ENCODE measurements at regions not wholly inside any gene's neighbourhood (a gene's known extent, or its start where the extent isn't known, plus 50 kb on each side); places are given as distances from the start of the nearest gene placed in this dataset.

DNA sequence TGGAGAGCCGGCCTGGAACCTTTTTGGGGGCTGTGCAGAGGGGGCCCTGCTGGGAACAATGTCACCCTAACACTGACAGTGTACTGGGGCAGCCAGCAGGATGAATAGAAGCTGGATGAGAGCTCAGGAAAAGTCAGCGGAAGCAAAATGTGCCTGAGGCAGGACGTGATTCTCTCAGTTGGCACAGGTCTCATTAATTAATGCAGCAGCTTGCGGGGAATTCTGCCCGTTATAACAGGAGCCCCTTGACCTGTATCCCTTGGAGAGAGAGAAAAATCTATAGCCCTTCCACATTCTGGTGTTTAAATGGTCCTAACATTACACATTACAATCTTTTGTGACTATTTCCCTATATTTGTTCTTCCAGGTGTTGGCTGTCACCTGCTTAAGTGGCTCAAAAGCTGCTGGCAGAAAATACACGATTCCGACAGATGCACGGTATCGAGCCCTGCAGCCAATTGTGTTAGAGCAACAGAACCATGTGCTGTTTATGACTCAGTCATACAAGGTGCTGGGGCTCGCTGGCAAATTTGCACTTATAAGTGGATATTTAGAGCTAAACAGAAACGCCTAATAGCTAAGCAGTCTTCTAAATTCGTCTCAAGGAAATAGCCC lies 854.7 kb downstream of the AACS start:
- DNase-seq = no peak

DNA sequence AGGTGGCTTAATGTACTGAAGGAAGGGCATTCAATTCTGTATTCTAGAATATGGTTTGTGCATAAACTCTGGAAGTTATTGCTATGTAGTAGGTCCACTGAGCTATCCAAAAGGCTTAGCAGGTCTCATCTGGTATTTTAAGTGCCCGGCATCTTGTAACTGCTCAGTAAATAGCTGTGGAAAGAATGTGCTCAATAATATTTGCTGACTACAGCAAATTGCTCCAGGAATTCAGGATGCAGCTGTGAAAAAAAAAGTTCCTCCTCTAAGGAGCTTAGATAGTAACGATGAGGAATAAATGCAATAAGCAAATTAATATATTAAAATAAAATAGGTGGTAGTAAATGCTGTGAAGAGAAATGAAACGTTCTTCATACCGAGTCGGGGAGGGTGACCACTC lies 857.1 kb downstream of the AACS start:
- DNase-seq = no peak

- no peak for DNase-seq
Observed at GRCh38 chr12:125936502-125936901, 871.3 kb downstream of the AACS start.

GRCh38 chr12:125944446-125944845 lies 879.2 kb downstream of the AACS start:
- DNase-seq = no peak

GRCh38 chr12:125949471-125949870 lies 884.2 kb downstream of the AACS start:
- no peak for DNase-seq

DNA sequence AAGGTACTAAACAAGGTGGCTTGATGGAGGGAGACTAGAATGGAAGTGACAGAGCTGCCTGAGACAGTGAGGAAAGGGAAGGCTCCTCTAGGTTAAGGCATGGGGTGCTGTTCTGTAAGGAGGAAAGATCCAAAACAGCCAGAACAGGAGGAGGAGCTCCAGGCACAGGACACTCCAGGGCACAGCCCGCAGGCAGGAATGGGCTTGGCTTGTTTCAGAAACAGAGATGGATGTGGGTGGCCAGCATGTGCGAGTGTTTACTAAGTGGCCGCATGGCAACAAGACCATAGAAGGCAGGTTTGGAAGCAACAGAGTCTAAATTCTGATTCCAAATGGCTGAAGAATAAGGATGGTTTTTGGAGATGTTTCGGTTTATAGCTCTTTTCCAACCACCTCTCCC lies 889.1 kb downstream of the AACS start:
- DNase-seq = no peak

DNA sequence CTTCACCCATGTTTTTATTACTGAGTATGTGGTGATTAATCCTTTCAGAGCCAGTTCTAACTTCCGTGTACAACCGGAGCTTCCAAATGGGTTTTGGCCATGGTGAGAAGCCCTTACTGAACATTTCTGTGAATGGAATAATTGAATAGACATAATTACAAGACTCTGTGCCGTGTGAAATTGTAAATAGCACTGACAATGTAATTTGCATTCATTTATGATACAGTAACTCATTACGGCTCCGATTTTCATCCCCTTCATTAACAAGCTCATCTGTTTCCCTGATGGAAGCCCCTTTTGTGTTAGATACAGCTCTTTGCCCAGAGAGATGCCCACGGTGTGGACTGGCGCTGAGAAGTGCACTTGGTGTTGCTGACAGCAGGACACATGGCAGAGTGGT lies 891.0 kb downstream of the AACS start:
- DNase-seq = no peak

- no peak for DNase-seq
Observed at GRCh38 chr12:125966641-125967040, 901.4 kb downstream of the AACS start.

- DNase-seq = no peak
Observed at GRCh38 chr12:125968413-125968812, 903.2 kb downstream of the AACS start.

DNA sequence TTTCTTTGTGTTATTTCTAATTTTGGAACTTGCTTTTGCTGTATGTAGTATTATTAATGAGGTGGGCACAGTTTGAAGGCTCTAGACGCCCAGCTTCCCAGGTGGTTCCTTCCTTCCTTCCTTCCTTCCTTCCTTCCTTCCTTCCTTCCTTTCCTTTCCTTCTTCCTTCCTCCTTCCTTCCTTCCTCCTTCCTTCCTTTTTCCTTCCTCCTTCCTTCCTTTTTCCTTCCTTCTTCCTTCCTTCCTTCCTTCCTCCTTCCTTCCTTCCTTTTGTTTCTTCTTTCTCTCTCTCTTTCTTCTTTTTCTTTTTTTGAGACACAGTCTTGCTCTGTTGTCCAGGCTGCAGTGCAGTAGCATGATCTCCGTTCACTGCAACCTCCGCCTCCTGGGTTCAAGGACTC lies 906.7 kb downstream of the AACS start:
- DNase-seq = no peak

DNA sequence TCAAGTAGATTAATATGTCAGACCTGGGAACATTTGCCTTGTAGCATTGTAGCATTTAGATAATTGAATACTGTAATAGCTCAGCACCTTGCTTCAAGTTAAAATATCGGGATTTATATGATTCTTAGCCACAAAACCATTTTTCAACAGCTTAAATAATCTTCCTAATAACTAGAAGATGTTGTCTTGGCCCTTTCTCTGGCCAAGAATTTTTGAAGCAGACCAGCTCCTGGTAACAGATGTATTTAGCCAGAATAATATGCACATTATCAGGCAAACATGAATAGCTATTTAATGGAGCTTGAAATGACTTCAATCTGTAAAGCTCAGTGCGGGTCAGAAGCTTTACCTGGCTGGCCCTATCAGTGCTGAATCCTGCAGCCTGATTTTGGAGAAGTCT lies 913.1 kb downstream of the AACS start:
- DNase-seq = no peak

- DNase-seq = no peak
Observed at GRCh38 chr12:125981610-125982253, 916.5 kb downstream of the AACS start.

- DNase-seq = peak; percentile 97
Observed at GRCh38 chr12:125983094-125983783, 918.0 kb downstream of the AACS start.

- DNase-seq = peak; percentile 58
Observed at GRCh38 chr12:125983784-125984500, 918.7 kb downstream of the AACS start.

DNA sequence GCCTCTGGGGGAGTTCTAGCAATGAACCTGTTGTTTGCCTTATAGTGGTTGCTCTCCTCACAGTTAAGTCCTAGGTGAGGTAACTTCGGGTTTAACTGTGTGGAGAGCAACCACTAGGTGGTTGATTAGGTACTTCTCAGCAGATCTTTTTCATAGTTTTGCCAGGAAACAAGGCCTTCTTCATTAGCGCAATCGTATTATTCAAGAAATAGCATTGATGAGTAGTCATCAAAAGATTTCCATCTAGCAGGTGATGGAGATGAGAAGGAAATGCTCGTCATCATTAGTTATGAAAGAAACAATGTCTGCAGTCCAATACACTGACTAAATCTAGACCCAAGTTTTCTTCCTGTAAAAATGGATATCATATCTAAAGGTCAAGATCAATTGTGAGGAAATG lies 923.3 kb downstream of the AACS start:
- DNase-seq = no peak

DNA sequence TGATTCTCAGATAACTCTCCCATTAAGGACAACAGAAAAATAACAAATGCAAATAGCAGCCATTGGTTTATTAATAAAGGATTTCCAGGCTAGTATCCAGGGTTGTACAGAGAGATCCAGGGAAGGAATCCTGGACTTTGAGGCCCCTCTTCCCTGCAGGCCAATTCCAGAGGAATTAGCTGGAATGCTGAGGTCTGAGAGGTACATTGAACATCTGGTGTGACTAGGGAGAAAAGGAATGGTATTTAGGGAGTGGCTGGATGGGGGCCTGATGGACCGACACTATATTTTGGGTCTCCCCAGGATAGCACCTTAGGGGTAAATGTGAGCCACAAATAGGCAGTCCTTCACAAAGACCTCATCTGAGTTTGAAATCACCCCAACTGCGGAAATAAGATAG lies 924.5 kb downstream of the AACS start:
- no peak for DNase-seq

- no peak for DNase-seq
Observed at GRCh38 chr12:125996443-125996842, 931.2 kb downstream of the AACS start.

DNA sequence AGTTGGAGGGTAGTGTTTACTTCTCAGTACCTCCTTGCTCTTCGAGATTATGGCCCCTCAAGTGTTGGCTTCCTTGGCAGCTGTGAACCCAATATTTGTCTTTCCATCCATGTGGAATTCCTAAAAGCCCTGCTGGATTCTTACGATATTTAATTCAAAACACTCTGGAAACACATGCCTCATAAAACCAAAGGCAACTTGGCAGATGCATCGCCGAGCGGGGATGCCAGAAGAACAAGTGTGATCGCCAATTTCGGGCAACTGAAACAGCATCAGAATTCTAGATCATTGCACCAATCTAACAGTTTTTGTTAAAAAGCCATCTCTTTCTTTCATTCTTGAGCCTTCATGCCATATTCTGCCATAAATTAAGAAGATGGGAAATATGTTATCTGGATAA lies 934.4 kb downstream of the AACS start:
- no peak for DNase-seq

GRCh38 chr12:126019385-126019784 lies 954.1 kb downstream of the AACS start:
- DNase-seq = no peak

GRCh38 chr12:126021675-126022074 lies 956.4 kb downstream of the AACS start:
- DNase-seq = no peak

DNA sequence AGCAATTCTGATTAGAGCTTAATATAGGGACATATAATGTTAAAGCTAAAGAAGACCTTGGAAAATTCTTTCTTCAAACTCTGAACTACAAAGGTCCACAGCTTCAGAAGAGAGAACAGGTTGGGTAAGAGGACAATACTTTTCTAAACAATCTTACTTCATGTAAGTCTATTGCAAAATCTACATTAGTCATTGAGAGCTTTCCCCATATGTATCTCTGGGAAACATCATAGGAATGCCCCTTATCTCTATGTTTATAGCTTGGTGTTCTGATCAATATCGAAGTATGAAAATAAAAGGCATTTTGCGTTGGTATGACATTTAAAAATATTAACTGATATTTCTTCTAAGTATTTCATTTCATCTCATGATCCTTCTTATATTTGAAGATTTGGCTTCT lies 962.6 kb downstream of the AACS start:
- no peak for DNase-seq

- no peak for DNase-seq
Observed at GRCh38 chr12:126030573-126030972, 965.3 kb downstream of the AACS start.

- no peak for DNase-seq
Observed at GRCh38 chr12:126033751-126034150, 968.5 kb downstream of the AACS start.

- no peak for DNase-seq
Observed at GRCh38 chr12:126036348-126036747, 971.1 kb downstream of the AACS start.

Measured in NCI-H510A treated with DMSO at 0.1 percent for 48 hours (cell line).